Epithelial cell of esophagus (primary cell): ENCODE measurements at regions not wholly inside any gene's neighbourhood (a gene's known extent, or its start where the extent isn't known, plus 50 kb on each side); places are given as distances from the start of the nearest gene placed in this dataset.

Source experiments
- DNase-seq: peaks from one replicate; pipeline ENCODE4 v3.0.0; 2010; ENCODE audit warnings: low read depth
- H3K4me3 ChIP-seq: 2 replicates; pipeline ENCODE4 v1.5.1; 2011; ENCODE audit warnings: mild to moderate bottlenecking, low read length, control low read depth
- TF ChIP-seq, protein P1 (sequence below): IDR thresholded peaks from 2 replicates; pipeline ENCODE4 v1.5.1; 2011; ENCODE audit warnings: low read depth, mild to moderate bottlenecking, low read length, control low read depth, inconsistent platforms; ENCODE audit not compliant: insufficient read depth; ENCODE audit errors: missing control alignments

- H3K4me3 ChIP-seq, result no peak overlapping the region
- TF ChIP-seq, protein P1, sequence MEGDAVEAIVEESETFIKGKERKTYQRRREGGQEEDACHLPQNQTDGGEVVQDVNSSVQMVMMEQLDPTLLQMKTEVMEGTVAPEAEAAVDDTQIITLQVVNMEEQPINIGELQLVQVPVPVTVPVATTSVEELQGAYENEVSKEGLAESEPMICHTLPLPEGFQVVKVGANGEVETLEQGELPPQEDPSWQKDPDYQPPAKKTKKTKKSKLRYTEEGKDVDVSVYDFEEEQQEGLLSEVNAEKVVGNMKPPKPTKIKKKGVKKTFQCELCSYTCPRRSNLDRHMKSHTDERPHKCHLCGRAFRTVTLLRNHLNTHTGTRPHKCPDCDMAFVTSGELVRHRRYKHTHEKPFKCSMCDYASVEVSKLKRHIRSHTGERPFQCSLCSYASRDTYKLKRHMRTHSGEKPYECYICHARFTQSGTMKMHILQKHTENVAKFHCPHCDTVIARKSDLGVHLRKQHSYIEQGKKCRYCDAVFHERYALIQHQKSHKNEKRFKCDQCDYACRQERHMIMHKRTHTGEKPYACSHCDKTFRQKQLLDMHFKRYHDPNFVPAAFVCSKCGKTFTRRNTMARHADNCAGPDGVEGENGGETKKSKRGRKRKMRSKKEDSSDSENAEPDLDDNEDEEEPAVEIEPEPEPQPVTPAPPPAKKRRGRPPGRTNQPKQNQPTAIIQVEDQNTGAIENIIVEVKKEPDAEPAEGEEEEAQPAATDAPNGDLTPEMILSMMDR, result no peak
- peak; percentile 90 for DNase-seq
These were observed 213.3 kb downstream of the PCSK1 start for GRCh38 chr5:96219580-96220281.

DNA sequence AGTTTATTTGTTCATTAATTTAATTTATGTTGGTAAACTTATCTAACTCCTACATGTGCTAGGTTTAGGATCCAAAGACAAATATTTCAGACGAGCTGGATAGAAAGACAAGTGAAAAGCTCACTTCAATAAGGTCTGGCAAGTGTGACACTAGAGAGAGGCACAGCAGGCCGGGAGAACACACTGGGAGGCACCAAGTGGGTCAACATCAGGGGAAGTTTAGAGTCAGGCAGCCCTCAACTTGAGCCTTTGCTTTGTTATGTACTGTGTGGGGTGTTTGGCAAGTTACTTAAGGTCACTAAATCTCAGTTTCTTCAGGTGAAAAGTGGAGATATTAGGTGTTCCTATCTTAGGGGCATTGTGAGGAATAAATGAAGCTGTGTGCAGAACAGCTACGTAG is 214.4 kb downstream of the PCSK1 start:
- DNase-seq, result no peak
- TF ChIP-seq, protein P1, result no peak
- H3K4me3 ChIP-seq, result no peak overlapping the region

GRCh38 chr5:96214442-96215197 is 218.4 kb downstream of the PCSK1 start:
- TF ChIP-seq, protein P1, result no peak
- no peak overlapping the region for H3K4me3 ChIP-seq
- no peak for DNase-seq

DNA sequence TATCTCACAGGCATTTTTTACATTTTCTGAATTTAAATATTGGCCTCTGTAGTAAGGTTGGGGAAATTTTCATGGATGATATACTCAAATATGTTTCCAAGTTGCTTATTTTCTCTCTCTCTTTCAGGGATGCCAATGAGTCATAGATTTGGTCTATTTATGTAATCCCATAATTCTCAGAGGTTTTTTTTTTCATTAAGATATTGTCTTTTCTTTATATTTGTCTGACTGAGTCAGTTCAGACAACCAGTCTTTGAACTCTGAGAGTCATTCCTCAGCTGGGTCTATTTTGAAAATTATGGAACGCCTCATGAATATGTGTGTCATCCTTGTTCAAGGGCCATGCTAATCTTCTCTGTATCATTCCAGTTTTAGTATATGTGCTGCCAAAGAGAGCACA is 223.2 kb downstream of the PCSK1 start:
- TF ChIP-seq, protein P1, result no peak
- peak; percentile 75 for DNase-seq
- no peak overlapping the region for H3K4me3 ChIP-seq

- TF ChIP-seq, protein P1, result no peak
- H3K4me3 ChIP-seq, result no peak overlapping the region
- peak; percentile 23 for DNase-seq
These were observed 225.6 kb downstream of the PCSK1 start for GRCh38 chr5:96207420-96207819.

DNA sequence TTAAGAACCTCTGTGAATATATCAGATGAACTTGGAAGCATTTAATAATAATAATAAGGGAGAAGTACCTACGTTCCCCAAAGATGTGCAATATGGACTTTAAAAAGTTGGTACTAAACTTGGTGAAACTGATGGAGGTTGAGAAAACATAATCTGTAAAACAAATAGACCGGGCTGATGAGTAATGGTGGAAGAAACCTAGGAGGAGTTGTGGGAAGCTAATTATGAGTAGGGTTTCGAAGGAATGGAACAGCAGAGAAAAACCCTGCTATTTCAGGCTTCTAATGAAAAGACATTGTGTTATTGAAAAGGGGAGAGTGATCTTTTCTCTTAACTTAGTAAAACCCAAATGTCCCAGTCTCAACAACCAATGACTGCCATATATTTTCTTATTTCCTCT is 229.3 kb downstream of the PCSK1 start:
- no peak overlapping the region for H3K4me3 ChIP-seq
- peak; percentile 51 for DNase-seq
- TF ChIP-seq, protein P1, result no peak

GRCh38 chr5:96201503-96201902 is 231.5 kb downstream of the PCSK1 start:
- no peak for DNase-seq
- TF ChIP-seq, protein P1, result no peak
- no peak overlapping the region for H3K4me3 ChIP-seq
